HG02759 (cell line): ENCODE measurements at regions not wholly inside any gene's neighbourhood (a gene's known extent, or its start where the extent isn't known, plus 50 kb on each side); places are given as distances from the start of the nearest gene placed in this dataset.
"Not testable (repeated sequence)": the region's sequence is repeated elsewhere in the genome, so short reads cannot be mapped to it uniquely, and the experiment has no call there.

Experiments used
- ATAC-seq: cut with Tn5 transposase; IDR thresholded peaks from one replicate; pipeline ENCODE4 v1.9.1; 2021; ENCODE audit warnings: mild to moderate bottlenecking, moderate library complexity; ENCODE audit not compliant: unreplicated experiment

DNA sequence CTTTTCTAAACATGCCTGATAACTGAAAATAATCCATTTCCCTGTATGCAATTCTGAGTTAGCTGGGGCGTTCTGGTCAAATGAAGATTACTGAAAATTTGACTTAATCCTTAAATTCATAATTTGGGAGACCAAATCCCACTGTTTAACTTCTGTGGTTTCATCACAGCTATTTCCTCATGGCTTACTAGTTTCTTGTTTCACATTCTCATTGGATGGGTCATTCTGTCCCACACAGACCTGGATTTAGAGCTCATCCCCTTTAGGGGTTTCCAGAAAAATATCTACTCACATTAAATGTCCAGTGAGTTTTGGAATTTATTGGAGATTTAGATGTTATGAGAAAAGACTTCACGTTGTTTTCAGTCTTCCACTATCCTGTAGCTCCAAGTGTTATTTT is 709.3 kb upstream of the KLHL1 start:
- ATAC-seq, result no peak

DNA sequence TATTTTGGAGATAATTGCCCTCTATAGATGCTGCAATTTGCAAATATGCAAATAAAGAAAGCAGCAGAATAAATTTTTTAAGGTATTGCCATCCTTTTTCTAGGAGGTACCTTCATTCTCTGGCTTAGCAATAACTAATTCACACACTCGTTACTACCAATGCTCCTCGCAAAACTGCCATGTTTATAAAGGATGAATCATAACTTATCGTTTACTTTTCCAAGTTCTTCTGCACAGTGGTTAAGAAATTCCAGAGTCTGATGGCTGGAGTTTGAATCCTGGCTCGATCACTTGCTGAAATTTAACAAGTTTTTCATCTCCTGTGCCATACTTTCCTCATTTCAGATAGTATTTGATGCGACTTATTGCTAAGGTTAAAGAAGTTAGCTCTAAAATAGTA is 708.6 kb upstream of the KLHL1 start:
- ATAC-seq, result no peak

DNA sequence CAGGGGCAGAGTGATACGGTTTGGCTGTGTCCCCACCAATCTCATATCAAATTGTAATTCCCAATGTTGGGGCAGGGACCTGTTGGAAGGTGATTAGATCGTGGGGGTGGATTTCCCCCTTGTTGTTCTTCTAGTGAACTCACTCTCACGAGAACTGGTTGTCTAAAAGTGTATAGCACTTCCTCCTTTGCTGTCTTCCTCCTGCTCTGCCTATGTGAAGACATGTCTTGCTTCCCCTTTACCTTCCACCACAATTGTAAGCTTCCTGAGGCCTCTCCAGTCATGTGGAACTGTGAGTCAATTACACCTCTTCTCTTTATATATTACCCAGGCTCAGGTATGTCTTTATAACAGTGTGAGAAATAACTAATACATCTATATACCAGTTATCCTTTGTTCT is 706.4 kb upstream of the KLHL1 start:
- ATAC-seq, result no peak

DNA sequence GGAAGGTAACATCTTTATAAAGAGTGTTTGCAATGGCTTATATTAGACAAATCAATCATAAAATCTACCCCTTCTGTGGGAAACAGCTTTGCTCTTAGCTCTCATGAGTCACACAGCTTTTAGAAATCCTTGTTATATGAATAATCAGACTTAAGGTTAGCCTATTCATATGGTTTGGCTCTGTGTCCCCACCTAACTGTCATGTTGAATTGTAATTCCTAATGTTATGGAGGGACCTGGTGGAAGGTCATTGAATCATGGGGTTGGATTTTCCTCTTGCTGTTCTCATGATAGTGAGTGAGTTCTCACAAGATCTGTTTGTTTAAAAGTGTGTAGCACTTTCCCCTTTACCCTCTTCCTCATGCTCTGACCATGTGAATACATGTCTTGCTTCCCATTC is 704.2 kb upstream of the KLHL1 start:
- ATAC-seq, result no peak

DNA sequence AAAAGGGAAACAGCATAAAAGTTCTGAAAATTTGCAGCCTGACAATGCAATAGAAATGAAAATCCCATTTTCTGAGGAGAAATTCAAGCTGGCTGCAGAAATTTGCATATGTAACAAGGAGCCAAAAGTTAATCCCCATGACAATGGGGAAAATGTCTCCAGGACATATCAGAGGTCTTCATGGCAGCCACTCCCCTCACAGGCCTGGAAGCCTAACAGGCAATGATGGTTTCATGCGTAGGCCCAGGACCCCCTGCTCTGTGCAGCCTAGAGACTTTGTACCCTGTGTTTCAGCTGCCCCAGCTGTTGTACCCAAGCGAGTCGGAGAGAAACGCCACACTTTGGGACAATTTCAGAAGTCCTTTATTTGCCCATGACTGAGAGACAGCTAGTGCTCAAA is 701.3 kb upstream of the KLHL1 start:
- ATAC-seq, result no peak

DNA sequence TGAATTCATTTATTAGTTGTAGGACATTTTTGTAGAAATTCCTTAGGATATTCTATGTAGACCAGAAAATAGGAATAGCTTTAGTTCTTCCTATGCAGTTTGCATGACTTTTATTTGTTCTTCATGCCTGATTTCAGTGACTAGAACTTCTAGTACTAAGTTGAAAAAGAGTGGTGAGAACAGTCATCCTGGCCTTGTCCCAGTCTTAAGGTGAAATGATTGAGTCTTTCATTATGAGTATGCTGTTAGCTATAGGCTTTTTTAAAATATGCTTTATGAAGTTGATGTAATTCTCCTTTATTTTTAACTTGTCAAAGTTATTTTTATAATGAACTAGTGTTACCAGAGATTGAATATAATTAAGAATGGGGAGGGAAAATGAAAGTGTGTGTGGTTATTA is 690.1 kb upstream of the KLHL1 start:
- ATAC-seq, result no peak

DNA sequence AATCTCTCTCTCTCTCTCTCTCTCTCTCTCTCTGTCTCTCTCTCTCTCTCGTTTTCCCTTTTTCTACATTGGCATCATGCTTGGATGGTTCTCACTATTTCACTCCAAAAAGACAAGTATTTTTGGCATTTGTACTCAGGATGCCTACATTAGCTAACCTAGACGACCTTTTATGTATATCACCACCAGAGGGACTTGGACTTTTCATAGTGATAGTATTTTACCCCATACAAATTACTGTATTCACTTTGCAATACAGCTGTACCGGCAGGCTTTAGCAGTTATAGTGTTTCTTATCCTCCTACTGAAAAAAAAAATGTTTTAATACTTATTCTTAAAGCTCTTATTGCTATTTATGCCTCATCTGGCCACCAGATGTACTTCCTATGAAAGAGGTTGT is 687.2 kb upstream of the KLHL1 start:
- no peak for ATAC-seq

DNA sequence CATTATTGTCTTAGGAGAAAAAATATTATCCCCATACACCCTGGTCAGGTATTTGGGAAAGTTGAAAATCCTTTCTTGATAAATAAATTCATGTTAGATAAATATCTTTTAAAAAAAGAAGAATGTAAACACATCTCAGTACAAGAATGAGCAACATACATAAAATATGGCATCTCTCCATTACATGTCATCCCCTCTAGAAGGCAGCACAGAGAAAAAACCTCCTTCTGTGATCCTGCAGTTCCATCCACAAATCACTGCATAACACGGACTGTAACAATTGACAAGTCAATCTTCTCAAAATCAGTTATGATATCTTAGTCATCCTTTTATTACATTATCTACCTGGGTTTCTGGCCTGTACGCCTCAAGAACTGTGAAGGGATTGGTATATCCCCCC is 683.9 kb upstream of the KLHL1 start:
- no peak for ATAC-seq

DNA sequence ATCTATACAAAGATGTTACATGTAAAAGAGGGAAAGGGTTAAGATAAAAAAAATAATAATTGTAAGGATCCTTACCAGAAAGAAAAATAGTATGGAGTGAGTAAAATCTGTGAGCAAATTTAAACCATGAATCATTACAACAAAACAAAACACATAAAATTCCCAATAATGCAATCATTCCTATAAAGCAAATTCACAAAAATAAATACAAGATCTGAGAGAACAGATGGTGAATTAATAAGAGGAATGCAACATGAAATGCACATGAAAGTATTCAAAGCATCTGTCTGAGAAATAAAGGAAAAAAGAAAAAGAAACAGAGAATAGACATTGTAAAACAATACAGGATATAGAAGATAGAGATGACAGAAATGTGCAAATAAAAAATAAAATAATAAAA is 681.5 kb upstream of the KLHL1 start:
- no peak for ATAC-seq

DNA sequence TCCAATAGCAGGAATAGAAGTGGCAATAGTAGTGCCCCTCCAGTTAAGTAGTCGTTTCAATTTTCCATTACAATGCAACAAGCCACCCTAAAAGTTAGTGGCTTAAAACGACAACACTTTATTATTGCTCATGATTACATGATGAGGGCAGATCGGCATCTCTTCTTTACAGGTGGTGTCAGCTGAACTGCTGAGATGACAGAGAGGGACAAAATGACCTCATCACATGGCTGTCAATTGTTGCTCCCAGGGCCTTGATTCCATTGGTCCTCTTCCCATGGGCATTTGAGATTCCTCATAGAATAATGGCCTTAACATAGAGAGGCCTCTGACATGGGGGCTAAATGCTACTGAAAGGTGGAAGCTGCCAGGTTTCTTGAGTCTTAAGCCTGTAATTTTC is 679.8 kb upstream of the KLHL1 start:
- ATAC-seq, result no peak

DNA sequence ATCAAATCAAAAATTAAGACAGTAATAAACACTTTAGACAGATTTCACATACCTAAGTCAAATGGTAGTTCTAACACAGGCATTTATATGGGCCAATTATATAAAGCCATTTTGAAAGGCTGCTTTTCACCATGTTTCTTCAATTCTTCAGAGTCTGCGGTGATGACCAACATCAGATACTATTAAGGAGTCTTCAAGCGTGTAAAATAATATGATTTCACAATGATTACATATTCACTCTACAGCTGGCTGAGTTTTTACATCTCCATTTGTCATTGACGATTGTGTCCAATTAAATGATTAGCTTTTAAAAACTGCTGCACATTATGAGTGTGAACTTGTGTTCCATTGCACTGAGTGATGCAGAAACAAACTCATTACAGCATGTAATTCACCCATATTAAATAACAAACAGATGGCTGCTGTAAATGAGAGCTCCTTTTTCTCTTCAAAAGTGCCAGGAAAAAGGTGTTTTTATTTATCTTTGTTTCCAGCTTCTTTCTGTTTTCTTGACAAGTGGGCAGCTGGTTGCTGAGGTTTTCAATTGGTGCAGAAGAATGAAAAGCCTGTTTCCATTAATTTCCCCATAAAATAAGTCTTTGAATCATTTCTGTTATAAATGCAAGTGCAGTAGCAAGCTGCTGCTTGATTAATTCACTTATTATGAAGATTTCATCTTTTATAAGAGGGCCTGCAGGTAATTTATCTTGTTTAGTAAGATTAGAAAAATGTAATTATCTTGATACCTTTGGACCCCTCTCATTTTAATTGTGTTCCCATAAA is 676.1 kb upstream of the KLHL1 start:
- no peak for ATAC-seq

DNA sequence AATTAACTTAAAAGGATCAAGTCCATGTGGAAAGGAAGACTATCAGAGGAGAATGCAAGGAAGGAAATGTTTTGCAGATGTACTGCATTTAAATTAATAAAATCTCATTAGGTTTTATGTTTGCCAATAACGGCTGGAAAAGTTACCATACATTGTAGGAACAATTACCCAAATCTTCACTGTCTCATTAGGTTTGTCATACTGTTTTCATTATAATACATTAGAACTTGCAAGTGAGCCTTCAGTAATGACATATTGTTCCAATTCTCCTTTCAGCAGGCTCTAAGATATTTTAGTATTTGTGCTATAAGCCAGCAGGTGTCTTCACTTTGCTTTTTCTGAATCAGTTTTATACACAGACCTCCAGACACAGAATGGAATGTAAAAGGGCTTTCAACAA is 661.6 kb upstream of the KLHL1 start:
- no peak for ATAC-seq

DNA sequence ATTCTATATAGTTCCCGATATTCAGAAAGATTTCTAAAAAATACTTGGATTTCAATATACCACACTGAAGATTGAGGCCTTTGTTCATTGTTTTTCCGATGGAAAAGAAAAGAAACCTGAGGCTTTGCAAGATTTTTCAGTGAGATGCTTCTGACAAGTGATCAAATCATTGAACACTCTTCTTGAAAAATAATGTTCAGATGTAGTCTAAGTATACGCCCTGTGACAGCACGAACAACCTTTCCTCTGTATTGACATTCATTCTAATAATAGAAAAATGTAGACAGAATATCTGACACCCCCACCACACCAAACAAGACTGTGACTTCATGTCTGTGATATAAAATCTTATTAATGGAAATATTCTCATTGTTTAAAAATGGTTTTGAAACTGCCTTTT is 650.7 kb upstream of the KLHL1 start:
- ATAC-seq, result no peak

DNA sequence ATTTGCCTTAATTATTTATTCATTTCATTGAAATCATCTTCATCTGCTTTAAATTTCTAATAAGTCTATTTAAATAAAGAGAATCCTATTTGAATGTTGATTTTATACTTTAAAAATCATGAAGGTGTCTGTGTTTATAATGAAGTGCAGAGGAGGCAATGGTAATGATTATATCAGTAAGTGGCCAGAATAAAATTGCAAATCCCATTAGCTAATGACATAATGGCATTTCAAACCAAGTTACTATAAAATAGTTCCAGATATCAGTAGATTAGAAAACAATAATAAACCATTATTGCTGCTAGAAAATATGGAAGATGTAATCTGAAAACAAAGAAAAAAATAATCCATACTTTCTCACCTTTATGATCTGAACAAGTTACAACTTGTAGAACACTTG is 647.8 kb upstream of the KLHL1 start:
- no peak for ATAC-seq

DNA sequence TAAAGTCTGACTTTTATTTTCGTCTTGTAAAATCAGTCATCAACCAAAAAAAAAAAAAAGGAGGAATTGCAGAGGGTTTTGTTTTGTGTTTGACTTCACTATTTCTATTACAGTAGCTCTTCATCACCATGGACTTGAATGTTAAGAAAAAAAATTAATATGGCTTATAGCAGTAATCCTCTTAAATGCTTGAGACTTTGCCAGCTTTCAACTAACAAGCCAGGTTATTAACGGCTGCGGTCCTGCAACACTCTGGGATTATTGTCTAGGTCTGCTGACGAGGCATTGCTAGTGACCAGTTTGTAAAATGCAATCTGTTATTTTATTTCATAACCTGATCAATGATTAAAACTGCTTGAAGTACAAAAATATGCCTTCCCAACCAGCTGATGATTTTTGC is 647.2 kb upstream of the KLHL1 start:
- no peak for ATAC-seq

DNA sequence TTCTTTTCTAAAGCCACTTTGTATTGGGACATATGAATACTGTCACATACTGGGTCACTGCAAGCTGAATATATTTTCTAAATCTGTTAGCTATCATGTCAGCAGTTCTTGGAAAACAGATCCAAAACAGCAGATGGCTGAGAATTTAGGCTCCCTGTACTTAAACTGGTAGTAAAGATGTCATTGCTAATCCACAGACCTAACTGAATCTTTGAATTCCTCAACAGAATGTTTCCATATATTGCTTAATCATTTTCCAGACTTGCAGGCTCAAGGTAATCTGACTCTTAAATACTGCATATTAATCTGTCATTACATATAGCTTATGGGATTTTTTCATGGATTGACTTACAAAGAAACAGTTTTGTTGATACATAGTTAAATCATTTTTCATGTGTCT is 639.0 kb upstream of the KLHL1 start:
- no peak for ATAC-seq

DNA sequence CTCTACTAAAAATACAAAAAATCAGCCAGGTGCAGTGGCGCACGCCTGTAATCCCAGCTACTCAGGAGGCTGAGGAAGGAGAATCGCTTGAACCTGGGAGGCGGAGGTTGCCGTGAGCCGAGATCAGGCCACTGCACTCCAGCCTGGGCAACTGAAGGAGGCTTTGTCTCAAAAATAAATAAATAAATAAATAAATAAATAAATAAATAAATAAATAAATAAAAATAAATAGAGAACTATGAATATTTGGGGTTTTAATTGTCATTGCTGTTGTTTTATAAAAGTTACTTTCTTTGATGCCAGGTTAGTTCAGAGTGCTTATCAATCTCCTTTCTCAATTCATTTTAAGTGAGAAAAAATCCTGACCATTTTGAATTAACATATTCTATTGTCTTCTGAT is 638.2 kb upstream of the KLHL1 start:
- not testable (repeated sequence) for ATAC-seq

DNA sequence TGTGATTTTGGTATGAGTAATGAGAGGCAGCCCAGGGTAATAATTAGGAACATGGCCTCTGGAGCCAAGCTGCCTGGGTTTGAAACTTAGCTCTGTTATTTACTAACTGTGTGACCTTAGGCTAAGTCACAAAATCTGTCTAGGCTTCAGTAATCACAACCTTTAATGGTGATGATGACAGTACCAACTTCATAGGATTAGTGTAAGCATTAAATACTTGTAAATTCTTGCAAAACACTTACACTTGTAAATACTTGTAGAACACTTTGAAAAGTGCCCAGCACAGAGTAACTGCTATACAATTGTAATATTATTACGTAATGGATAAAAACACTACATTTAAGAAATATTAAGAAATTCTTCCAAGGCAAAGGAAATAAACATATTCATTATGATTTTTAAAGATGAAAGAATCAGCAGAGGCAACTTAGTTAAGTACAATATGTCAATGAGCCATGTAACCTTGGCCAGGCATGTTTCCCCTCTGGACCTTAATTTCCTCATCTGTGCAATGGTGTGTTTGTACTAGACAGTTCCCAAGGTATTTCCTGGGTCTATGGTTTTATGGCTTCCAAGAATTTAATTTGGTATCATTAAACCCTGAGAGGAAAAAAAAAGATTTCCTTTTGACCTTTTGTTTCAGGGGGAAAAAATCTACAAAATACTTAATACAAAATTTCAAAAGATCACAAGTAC is 628.5 kb upstream of the KLHL1 start:
- no peak for ATAC-seq

DNA sequence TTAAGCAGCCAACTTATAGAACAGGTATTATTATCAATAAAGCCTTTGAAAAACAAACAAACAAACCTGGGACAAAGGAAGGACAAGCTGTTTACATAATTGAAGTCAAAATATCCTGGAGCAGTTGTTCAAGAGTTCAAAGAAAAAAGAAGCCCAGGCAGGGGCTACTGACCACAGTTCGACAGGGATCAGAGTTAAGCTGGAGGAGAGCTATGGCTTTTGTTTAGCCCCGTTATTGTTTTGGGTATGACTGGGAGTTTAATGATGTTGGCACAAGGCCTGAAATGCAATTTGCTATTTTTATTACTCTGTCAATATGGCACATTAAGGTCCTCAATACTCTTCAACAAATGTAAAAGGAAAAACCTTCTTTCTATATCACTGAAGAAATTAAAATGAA is 624.4 kb upstream of the KLHL1 start:
- ATAC-seq, result no peak

DNA sequence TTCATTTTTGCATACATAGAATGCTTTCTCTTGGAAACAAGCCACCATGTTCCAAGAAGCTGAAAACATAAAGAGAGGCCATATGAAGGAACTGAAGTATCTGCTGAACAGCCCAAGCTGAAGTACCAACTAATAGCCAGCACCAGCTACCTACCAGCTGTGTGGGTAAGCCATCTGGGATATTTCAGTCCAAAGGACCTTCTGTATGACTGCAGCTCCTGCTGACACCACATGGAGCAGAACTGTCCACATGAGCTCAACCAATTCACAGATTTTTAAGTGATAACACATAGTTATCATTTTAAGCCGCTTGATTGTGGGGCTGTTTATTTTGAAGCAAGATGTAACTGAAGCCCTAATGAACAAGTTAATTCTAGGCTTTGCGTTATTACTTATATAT is 621.1 kb upstream of the KLHL1 start:
- no peak for ATAC-seq

DNA sequence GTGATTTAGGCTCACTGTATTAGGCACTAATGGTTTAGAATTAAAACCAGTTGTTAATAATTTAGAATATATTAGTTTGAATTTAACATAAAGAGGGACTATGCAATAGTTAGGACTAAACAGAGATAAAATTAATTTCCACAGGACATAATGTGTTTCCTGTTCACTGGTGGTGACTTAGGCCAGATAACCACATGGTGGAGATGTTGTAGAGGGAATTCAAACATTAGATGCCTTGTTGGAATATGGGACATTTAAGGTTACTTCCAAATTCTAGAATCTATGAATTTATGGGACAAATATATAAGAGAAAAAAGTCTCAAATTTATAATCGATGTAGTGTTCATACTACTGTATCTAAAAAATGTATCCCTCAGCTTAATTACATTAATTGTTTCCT is 615.5 kb upstream of the KLHL1 start:
- ATAC-seq, result no peak

DNA sequence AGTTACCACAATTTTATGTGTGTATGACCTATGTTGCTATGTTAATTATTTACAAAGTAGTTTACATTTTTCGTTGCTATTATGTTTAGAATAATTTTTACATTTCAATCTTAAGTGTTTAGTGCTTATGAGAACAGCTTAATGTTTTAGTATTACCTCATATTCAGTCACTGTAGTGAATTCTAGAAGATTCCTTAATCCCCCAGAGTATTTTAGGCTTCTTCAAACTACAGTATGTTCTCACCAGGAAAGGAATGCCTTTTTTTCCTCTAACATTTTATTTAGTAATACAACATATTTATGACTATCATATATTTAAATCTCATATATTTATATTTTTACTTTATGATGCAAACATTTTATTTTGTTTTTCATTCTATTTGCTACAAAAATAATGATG is 612.1 kb upstream of the KLHL1 start:
- no peak for ATAC-seq

DNA sequence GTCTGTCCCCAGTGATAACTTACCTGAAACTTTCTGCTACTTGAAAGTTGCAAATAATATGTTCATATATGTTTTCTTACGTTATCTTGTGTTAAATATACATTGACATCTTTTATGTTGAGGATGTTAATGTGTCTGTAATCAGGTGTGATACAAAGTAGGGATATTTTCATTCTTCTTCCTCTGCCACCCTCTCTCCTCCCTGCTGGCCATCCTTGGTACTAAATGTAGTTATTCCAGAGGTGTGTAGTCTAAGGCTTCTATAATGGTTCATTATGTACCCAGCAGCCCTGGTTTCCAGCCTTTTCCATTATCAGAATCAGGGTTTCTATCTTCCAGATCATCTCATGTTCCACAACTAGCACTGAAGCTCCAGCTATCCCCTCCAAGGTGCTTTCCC is 606.7 kb upstream of the KLHL1 start:
- ATAC-seq, result no peak
